ENCODE measurements at regions not wholly inside any gene's neighbourhood (a gene's known extent, or its start where the extent isn't known, plus 50 kb on each side); places are given as distances from the start of the nearest gene placed in this dataset.

GRCh38 chr6:86657192-86657591 is 280.1 kb upstream of the HTR1E start:
- no peak for TF ChIP-seq POLR2AphosphoS5 (IDR thresholded peaks at IDR 0.05)
- TF ChIP-seq CTCF (IDR thresholded peaks at IDR 0.05) = no peak

Data from prostate gland (tissue), 2 donors.